ENCODE measurements at regions not wholly inside any gene's neighbourhood (a gene's known extent, or its start where the extent isn't known, plus 50 kb on each side); places are given as distances from the start of the nearest gene placed in this dataset.

GRCh38 chrX:39582976-39583375 is 514.8 kb downstream of the BCOR start:
- no peak for FAIRE-seq
- Histone ChIP-seq H3K27me3 (ENCODE audit: control insufficient read depth in 2 of 2, insufficient read depth in 2 of 2, low read length in 2 of 2) (no peaks in the 10 kb centered on the region), H3K9me3 (replicated peaks; ENCODE audit: control insufficient read depth, insufficient read depth, low read depth, low read length) (no peaks in the 10 kb centered on the region; the same call in 1 of the 2 replicates), H3K27ac (ENCODE audit: extremely low read depth, low read depth, low read length) (no peak overlapping the region), H2AFZ (ENCODE audit: low read depth, low read length) (no peak overlapping the region), H3K9ac (ENCODE audit: insufficient read depth in 1 of 2, low read depth in 2 of 2, low read length in 2 of 2) (no peak overlapping the region), H3K4me1 (replicated peaks in 1 of 2; ENCODE audit: control insufficient read depth in 2 of 2, insufficient read depth in 2 of 2, low read length in 2 of 2) (no peaks in the 10 kb centered on the region; a peak in 1 of 5 replicates), H4K20me1 (replicated peaks; ENCODE audit: control insufficient read depth, insufficient read depth, low read length) (no peaks in the 10 kb centered on the region), H3K9me1 (ENCODE audit: control insufficient read depth, insufficient read depth, low read length) (no peaks in the 10 kb centered on the region), H3K4me2 (ENCODE audit: insufficient read depth, low read length) (no peak overlapping the region), H3K36me3 (ENCODE audit: control insufficient read depth, insufficient read depth, low read length) (no peaks in the 10 kb centered on the region), H3K4me3 (no peak overlapping the region), H3K79me2 (ENCODE audit: control insufficient read depth, insufficient read depth, low read length) (no peaks in the 10 kb centered on the region)
- no peak for ATAC-seq
- in situ Hi-C loops (cut with MboI) (no loop called here), intact Hi-C loops (cut with micrococcal nuclease) (no loop called here)
- TF ChIP-seq XRCC3 (IDR thresholded peaks at IDR 0.05) (no peak), RBM39 (optimal IDR thresholded peaks at IDR 0.05; ENCODE audit: low read depth, low read length) (no peak), USF1 (CRISPR knock-in tag; IDR thresholded peaks at IDR 0.05) (no peak), CEBPB (tag; IDR thresholded peaks at IDR 0.05) (no peak), ZNF124 (CRISPR knock-in tag; IDR thresholded peaks at IDR 0.05) (no peak), WHSC1 (IDR thresholded peaks at IDR 0.05; ENCODE audit: low read length) (no peak), MNT (conservative IDR thresholded peaks at IDR 0.05) (no peak), ZNF79 (CRISPR knock-in tag; IDR thresholded peaks at IDR 0.05; ENCODE audit: low read depth) (no peak)
- ChIA-PET CTCF (ENCODE audit: low intra/inter-chr PET ratio) (no interaction called here), POLR2A (interaction anchor here (0.6 kb wide), 1 partner anchor 583 kb away, joined by 4 read pairs; no protein-coding TSS in a partner anchor)
- BruUV-seq (replicated peaks): no TSS peak
- no peak for DNase-seq (ENCODE audit: extremely low read depth in 1 of 4, low spot score in 3 of 4)
- WGBS (ENCODE audit: insufficient coverage, low coverage, missing lambda C conversion rate): 10% methylated on average over 4 of the region's 4 CpGs
